ENCODE measurements at regions not wholly inside any gene's neighbourhood (a gene's known extent, or its start where the extent isn't known, plus 50 kb on each side); places are given as distances from the start of the nearest gene placed in this dataset.
"Not testable (repeated sequence)": the region's sequence is repeated elsewhere in the genome, so short reads cannot be mapped to it uniquely, and the experiment has no call there.

- Mint-ChIP-seq H3K4me3 (no peak overlapping the region), H3K27ac (no peak overlapping the region), H3K36me3 (no peaks in the 10 kb centered on the region), H3K9me3 (no peaks in the 10 kb centered on the region), H3K27me3 (peaks cover 8% of the 10 kb centered on the region), H3K4me1 (no peaks in the 10 kb centered on the region)
Measured at GRCh38 chr1:38672692-38673091, 186.9 kb downstream of the RRAGC start.

- no peaks in the 10 kb centered on the region for H3K9me3 Mint-ChIP-seq
- H3K4me3 Mint-ChIP-seq: no peak overlapping the region
- no peaks in the 10 kb centered on the region for H3K36me3 Mint-ChIP-seq
- no peaks in the 10 kb centered on the region for H3K4me1 Mint-ChIP-seq
- H3K27me3 Mint-ChIP-seq: peaks cover 14% of the 10 kb centered on the region
- no peak overlapping the region for H3K27ac Mint-ChIP-seq
Measured at GRCh38 chr1:38671221-38671620, 188.4 kb downstream of the RRAGC start.

GRCh38 chr1:38670544-38671122 is 188.9 kb downstream of the RRAGC start:
- Mint-ChIP-seq H3K36me3 (no peaks in the 10 kb centered on the region), H3K4me1 (no peaks in the 10 kb centered on the region), H3K4me3 (no peak overlapping the region), H3K27ac (no peak overlapping the region), H3K9me3 (no peaks in the 10 kb centered on the region), H3K27me3 (peaks cover 14% of the 10 kb centered on the region)

- Mint-ChIP-seq H3K36me3 (no peaks in the 10 kb centered on the region), H3K27ac (no peak overlapping the region), H3K27me3 (peaks cover 25% of the 10 kb centered on the region), H3K4me1 (no peaks in the 10 kb centered on the region), H3K9me3 (no peaks in the 10 kb centered on the region), H3K4me3 (no peak overlapping the region)
Measured at GRCh38 chr1:38667626-38668025, 191.9 kb downstream of the RRAGC start.

- peaks cover 8% of the 10 kb centered on the region for H3K9me3 Mint-ChIP-seq
- no peaks in the 10 kb centered on the region for H3K36me3 Mint-ChIP-seq
- no peak overlapping the region for H3K27ac Mint-ChIP-seq
- H3K27me3 Mint-ChIP-seq: peaks cover 29% of the 10 kb centered on the region
- H3K4me3 Mint-ChIP-seq: no peak overlapping the region
- H3K4me1 Mint-ChIP-seq: no peaks in the 10 kb centered on the region
Measured at GRCh38 chr1:38662126-38662525, 197.4 kb downstream of the RRAGC start.

- peaks cover 8% of the 10 kb centered on the region for H3K9me3 Mint-ChIP-seq
- H3K4me1 Mint-ChIP-seq: no peaks in the 10 kb centered on the region
- no peak overlapping the region for H3K27ac Mint-ChIP-seq
- peaks cover 29% of the 10 kb centered on the region for H3K27me3 Mint-ChIP-seq
- H3K4me3 Mint-ChIP-seq: no peak overlapping the region
- no peaks in the 10 kb centered on the region for H3K36me3 Mint-ChIP-seq
Measured at GRCh38 chr1:38658883-38659282, 200.7 kb downstream of the RRAGC start.

GRCh38 chr1:38657873-38658272 is 201.7 kb downstream of the RRAGC start:
- Mint-ChIP-seq H3K4me3 (no peak overlapping the region), H3K27me3 (peaks cover 25% of the 10 kb centered on the region), H3K9me3 (peaks cover 8% of the 10 kb centered on the region), H3K27ac (no peak overlapping the region), H3K4me1 (no peaks in the 10 kb centered on the region), H3K36me3 (no peaks in the 10 kb centered on the region)

- no peaks in the 10 kb centered on the region for H3K4me1 Mint-ChIP-seq
- peaks cover 25% of the 10 kb centered on the region for H3K27me3 Mint-ChIP-seq
- peaks cover 8% of the 10 kb centered on the region for H3K9me3 Mint-ChIP-seq
- H3K27ac Mint-ChIP-seq: no peak overlapping the region
- H3K36me3 Mint-ChIP-seq: no peaks in the 10 kb centered on the region
- no peak overlapping the region for H3K4me3 Mint-ChIP-seq
Measured at GRCh38 chr1:38657207-38657840, 202.2 kb downstream of the RRAGC start.

GRCh38 chr1:38656726-38657125 is 202.8 kb downstream of the RRAGC start:
- Mint-ChIP-seq H3K36me3 (no peaks in the 10 kb centered on the region), H3K27me3 (peaks cover 23% of the 10 kb centered on the region), H3K4me1 (no peaks in the 10 kb centered on the region), H3K9me3 (peaks cover 8% of the 10 kb centered on the region), H3K27ac (no peak overlapping the region), H3K4me3 (no peak overlapping the region)

- Mint-ChIP-seq H3K27me3 (peaks cover 15% of the 10 kb centered on the region), H3K4me1 (no peaks in the 10 kb centered on the region), H3K27ac (no peak overlapping the region), H3K36me3 (no peaks in the 10 kb centered on the region), H3K9me3 (no peaks in the 10 kb centered on the region), H3K4me3 (no peak overlapping the region)
Measured at GRCh38 chr1:38652217-38652616, 207.4 kb downstream of the RRAGC start.

- Mint-ChIP-seq H3K9me3 (no peaks in the 10 kb centered on the region), H3K4me1 (no peaks in the 10 kb centered on the region), H3K27ac (no peak overlapping the region), H3K4me3 (no peak overlapping the region), H3K27me3 (peaks cover 13% of the 10 kb centered on the region), H3K36me3 (no peaks in the 10 kb centered on the region)
Measured at GRCh38 chr1:38651669-38652068, 207.9 kb downstream of the RRAGC start.

GRCh38 chr1:38648417-38648816 is 211.2 kb downstream of the RRAGC start:
- Mint-ChIP-seq H3K4me3 (no peak overlapping the region), H3K27ac (no peak overlapping the region), H3K9me3 (no peaks in the 10 kb centered on the region), H3K27me3 (peaks cover 5% of the 10 kb centered on the region), H3K4me1 (no peaks in the 10 kb centered on the region), H3K36me3 (no peaks in the 10 kb centered on the region)

- not testable (repeated sequence) for H3K9me3 Mint-ChIP-seq, H3K27me3 Mint-ChIP-seq, H3K4me3 Mint-ChIP-seq, H3K4me1 Mint-ChIP-seq, H3K36me3 Mint-ChIP-seq, H3K27ac Mint-ChIP-seq
Measured at GRCh38 chr1:38647341-38647740, 212.2 kb downstream of the RRAGC start.

GRCh38 chr1:38644092-38644491 is 215.5 kb downstream of the RRAGC start:
- H3K4me3 Mint-ChIP-seq: no peak overlapping the region
- no peaks in the 10 kb centered on the region for H3K4me1 Mint-ChIP-seq
- no peaks in the 10 kb centered on the region for H3K36me3 Mint-ChIP-seq
- peaks cover 5% of the 10 kb centered on the region for H3K27me3 Mint-ChIP-seq
- no peaks in the 10 kb centered on the region for H3K9me3 Mint-ChIP-seq
- no peak overlapping the region for H3K27ac Mint-ChIP-seq

GRCh38 chr1:38641661-38642060 is 217.9 kb downstream of the RRAGC start:
- H3K4me1 Mint-ChIP-seq: no peaks in the 10 kb centered on the region
- no peaks in the 10 kb centered on the region for H3K36me3 Mint-ChIP-seq
- no peak overlapping the region for H3K4me3 Mint-ChIP-seq
- no peak overlapping the region for H3K27ac Mint-ChIP-seq
- peaks cover 8% of the 10 kb centered on the region for H3K27me3 Mint-ChIP-seq
- no peaks in the 10 kb centered on the region for H3K9me3 Mint-ChIP-seq

- Mint-ChIP-seq H3K36me3 (no peaks in the 10 kb centered on the region), H3K4me1 (no peaks in the 10 kb centered on the region), H3K27ac (no peak overlapping the region), H3K9me3 (no peaks in the 10 kb centered on the region), H3K27me3 (peaks cover 17% of the 10 kb centered on the region), H3K4me3 (no peak overlapping the region)
Measured at GRCh38 chr1:38640371-38640770, 219.2 kb downstream of the RRAGC start.

- Mint-ChIP-seq H3K9me3 (no peaks in the 10 kb centered on the region), H3K4me3 (no peak overlapping the region), H3K36me3 (no peaks in the 10 kb centered on the region), H3K27ac (no peak overlapping the region), H3K27me3 (peaks cover 5% of the 10 kb centered on the region), H3K4me1 (no peaks in the 10 kb centered on the region)
Measured at GRCh38 chr1:38628241-38628640, 231.3 kb downstream of the RRAGC start.

Data from activated naive CD4-positive, alpha-beta T cell treated with anti-CD3 and anti-CD28 coated beads, Interleukin-2, amount 50 U/mL, for 24 hours (primary cell).